GM23338 (cell line): ENCODE measurements at regions not wholly inside any gene's neighbourhood (a gene's known extent, or its start where the extent isn't known, plus 50 kb on each side); places are given as distances from the start of the nearest gene placed in this dataset.

Source experiments
- CREB1 ChIP-seq: fragments of 250-450 bp; sonication (Bioruptor Pico); IDR thresholded peaks from 2 replicates; pipeline ENCODE4 v1.5.0; 2020; ENCODE audit warnings: low read depth, mild to moderate bottlenecking, moderate library complexity
- EZH2 ChIP-seq: fragments of 200-600 bp; sonication (generic); IDR thresholded peaks from one replicate; pipeline ENCODE4 v1.8.0; 2017; ENCODE audit warnings: antibody characterized with exemption, mild to moderate bottlenecking, low read depth; ENCODE audit not compliant: unreplicated experiment
- EZH2phosphoT487 ChIP-seq: fragments of 200-600 bp; sonication (generic); IDR thresholded peaks from one replicate; pipeline ENCODE4 v1.8.1; 2018; ENCODE audit warnings: antibody characterized with exemption; ENCODE audit not compliant: unreplicated experiment
- JUNB ChIP-seq: IDR thresholded peaks from one replicate; pipeline ENCODE4 v1.6.1; 2016; ENCODE audit warnings: antibody characterized with exemption; ENCODE audit not compliant: unreplicated experiment
- NANOG ChIP-seq: IDR thresholded peaks from 2 replicates; pipeline ENCODE4 v1.6.1; 2016; ENCODE audit warnings: antibody characterized with exemption, borderline replicate concordance
- POLR2AphosphoS5 ChIP-seq: IDR thresholded peaks from 2 replicates; pipeline ENCODE4 v1.6.1; 2016; ENCODE audit warnings: antibody characterized with exemption, low read depth
- STAT1 ChIP-seq: IDR thresholded peaks from one replicate; pipeline ENCODE4 v1.6.1; 2016; ENCODE audit warnings: antibody characterized with exemption; ENCODE audit not compliant: unreplicated experiment
- ZNF114 ChIP-seq: fragments of 250-450 bp; sonication (Bioruptor Pico); IDR thresholded peaks from 2 replicates; pipeline ENCODE4 v1.5.0; 2020; ENCODE audit warnings: mild to moderate bottlenecking, moderate library complexity
- ZNF331 ChIP-seq: fragments of 250-450 bp; sonication (Bioruptor Pico); IDR thresholded peaks from 2 replicates; pipeline ENCODE4 v1.5.0; 2020; ENCODE audit warnings: low read depth, mild to moderate bottlenecking, moderate library complexity
- TF ChIP-seq, protein P1 (sequence below): IDR thresholded peaks from one replicate; pipeline ENCODE4 v1.6.1; 2018; ENCODE audit warnings: antibody characterized with exemption; ENCODE audit not compliant: unreplicated experiment
- TF ChIP-seq, protein P2 (sequence below), 2 experiments: fragments of 200-600 bp in 1 of 2; sonication (generic) in 1 of 2; conservative IDR thresholded peaks; 2 replicates each; pipeline versions ENCODE4 v1.5.1 to v1.6.1; 2016 to 2017; ENCODE audit warnings: antibody characterized with exemption in 2 of 2, low read depth in 2 of 2, mild to moderate bottlenecking in 2 of 2, moderate library complexity in 1 of 2
- TF ChIP-seq, protein P3 (sequence below): IDR thresholded peaks from 2 replicates; pipeline ENCODE4 v1.6.1; 2016; ENCODE audit warnings: antibody characterized with exemption

DNA sequence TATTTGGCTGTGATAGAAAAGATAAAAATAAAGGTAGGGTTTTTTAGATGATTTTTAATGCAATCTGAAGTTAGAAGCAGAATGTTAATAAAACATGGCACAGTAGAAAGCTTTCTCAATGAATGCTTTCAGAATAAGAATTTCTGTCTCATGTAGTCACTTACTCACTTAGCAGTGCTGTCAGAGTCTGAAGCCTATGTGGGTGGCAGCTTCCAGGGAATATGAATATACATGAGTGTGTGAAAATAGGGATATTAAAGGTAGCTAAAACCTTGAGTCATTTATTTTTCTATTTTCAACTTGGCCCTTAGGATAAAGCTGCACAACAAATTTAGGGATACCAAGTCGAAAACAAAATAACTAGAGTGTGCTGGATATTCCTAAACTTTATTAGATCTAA is 427.9 kb downstream of the AEBP2 start:
- TF ChIP-seq, protein P1, sequence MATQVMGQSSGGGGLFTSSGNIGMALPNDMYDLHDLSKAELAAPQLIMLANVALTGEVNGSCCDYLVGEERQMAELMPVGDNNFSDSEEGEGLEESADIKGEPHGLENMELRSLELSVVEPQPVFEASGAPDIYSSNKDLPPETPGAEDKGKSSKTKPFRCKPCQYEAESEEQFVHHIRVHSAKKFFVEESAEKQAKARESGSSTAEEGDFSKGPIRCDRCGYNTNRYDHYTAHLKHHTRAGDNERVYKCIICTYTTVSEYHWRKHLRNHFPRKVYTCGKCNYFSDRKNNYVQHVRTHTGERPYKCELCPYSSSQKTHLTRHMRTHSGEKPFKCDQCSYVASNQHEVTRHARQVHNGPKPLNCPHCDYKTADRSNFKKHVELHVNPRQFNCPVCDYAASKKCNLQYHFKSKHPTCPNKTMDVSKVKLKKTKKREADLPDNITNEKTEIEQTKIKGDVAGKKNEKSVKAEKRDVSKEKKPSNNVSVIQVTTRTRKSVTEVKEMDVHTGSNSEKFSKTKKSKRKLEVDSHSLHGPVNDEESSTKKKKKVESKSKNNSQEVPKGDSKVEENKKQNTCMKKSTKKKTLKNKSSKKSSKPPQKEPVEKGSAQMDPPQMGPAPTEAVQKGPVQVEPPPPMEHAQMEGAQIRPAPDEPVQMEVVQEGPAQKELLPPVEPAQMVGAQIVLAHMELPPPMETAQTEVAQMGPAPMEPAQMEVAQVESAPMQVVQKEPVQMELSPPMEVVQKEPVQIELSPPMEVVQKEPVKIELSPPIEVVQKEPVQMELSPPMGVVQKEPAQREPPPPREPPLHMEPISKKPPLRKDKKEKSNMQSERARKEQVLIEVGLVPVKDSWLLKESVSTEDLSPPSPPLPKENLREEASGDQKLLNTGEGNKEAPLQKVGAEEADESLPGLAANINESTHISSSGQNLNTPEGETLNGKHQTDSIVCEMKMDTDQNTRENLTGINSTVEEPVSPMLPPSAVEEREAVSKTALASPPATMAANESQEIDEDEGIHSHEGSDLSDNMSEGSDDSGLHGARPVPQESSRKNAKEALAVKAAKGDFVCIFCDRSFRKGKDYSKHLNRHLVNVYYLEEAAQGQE, result no peak
- TF ChIP-seq, protein P2, sequence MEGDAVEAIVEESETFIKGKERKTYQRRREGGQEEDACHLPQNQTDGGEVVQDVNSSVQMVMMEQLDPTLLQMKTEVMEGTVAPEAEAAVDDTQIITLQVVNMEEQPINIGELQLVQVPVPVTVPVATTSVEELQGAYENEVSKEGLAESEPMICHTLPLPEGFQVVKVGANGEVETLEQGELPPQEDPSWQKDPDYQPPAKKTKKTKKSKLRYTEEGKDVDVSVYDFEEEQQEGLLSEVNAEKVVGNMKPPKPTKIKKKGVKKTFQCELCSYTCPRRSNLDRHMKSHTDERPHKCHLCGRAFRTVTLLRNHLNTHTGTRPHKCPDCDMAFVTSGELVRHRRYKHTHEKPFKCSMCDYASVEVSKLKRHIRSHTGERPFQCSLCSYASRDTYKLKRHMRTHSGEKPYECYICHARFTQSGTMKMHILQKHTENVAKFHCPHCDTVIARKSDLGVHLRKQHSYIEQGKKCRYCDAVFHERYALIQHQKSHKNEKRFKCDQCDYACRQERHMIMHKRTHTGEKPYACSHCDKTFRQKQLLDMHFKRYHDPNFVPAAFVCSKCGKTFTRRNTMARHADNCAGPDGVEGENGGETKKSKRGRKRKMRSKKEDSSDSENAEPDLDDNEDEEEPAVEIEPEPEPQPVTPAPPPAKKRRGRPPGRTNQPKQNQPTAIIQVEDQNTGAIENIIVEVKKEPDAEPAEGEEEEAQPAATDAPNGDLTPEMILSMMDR (conservative IDR thresholded peaks at IDR 0.05; ENCODE audit: low read depth in 2 of 2), result no peak
- no peak for TF ChIP-seq POLR2AphosphoS5
- no peak for TF ChIP-seq EZH2phosphoT487
- TF ChIP-seq CREB1, result no peak
- TF ChIP-seq JUNB, result no peak
- no peak for TF ChIP-seq ZNF114 (CRISPR knock-in tag)
- no peak for TF ChIP-seq ZNF331 (CRISPR knock-in tag)
- TF ChIP-seq EZH2, result no peak
- TF ChIP-seq STAT1, result no peak
- no peak for TF ChIP-seq NANOG
- TF ChIP-seq, protein P3, sequence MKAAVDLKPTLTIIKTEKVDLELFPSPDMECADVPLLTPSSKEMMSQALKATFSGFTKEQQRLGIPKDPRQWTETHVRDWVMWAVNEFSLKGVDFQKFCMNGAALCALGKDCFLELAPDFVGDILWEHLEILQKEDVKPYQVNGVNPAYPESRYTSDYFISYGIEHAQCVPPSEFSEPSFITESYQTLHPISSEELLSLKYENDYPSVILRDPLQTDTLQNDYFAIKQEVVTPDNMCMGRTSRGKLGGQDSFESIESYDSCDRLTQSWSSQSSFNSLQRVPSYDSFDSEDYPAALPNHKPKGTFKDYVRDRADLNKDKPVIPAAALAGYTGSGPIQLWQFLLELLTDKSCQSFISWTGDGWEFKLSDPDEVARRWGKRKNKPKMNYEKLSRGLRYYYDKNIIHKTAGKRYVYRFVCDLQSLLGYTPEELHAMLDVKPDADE, result no peak
